H9 (cell line): ENCODE measurements at regions not wholly inside any gene's neighbourhood (a gene's known extent, or its start where the extent isn't known, plus 50 kb on each side); places are given as distances from the start of the nearest gene placed in this dataset.

ENCODE experiments used
- DNase-seq: peaks from one replicate; pipeline ENCODE4 v3.0.0-alpha.2; 2017
- H2AFZ ChIP-seq: one replicate; pipeline ENCODE4 v1.6.1; 2013; ENCODE audit warnings: mild to moderate bottlenecking, low read length, control low read depth, moderate library complexity
- H2AK5ac ChIP-seq: 2 replicates; pipeline ENCODE4 v1.6.1; 2013; ENCODE audit warnings: low read length, control low read depth, mixed read lengths; ENCODE audit not compliant: insufficient read length
- H2BK120ac ChIP-seq: one replicate; pipeline ENCODE4 v1.6.1; 2013; ENCODE audit warnings: low read depth, mild to moderate bottlenecking, low read length, control low read depth, inconsistent platforms; ENCODE audit not compliant: poor library complexity, severe bottlenecking
- H2BK12ac ChIP-seq: 2 replicates; pipeline ENCODE4 v1.6.1; 2013; ENCODE audit warnings: low read length, control low read depth, mixed read lengths, low read depth; ENCODE audit not compliant: insufficient read length
- H2BK15ac ChIP-seq: 2 replicates; pipeline ENCODE4 v1.6.1; 2013; ENCODE audit warnings: low read depth, low read length, control low read depth
- H2BK20ac ChIP-seq: one replicate; pipeline ENCODE4 v1.6.1; 2013; ENCODE audit warnings: low read depth, mild to moderate bottlenecking, low read length, control low read depth, inconsistent platforms; ENCODE audit not compliant: poor library complexity, severe bottlenecking
- H2BK5ac ChIP-seq: 2 replicates; pipeline ENCODE4 v1.6.1; 2013; ENCODE audit warnings: low read length, control low read depth, mixed read lengths; ENCODE audit not compliant: insufficient read length
- H3K14ac ChIP-seq: 2 replicates; pipeline ENCODE4 v1.6.1; 2013; ENCODE audit warnings: low read length, control low read depth; ENCODE audit not compliant: insufficient read depth
- H3K18ac ChIP-seq: 2 replicates; pipeline ENCODE4 v1.6.1; 2013; ENCODE audit warnings: low read depth, mild to moderate bottlenecking, mixed read lengths, low read length, control low read depth; ENCODE audit not compliant: insufficient read length
- H3K23ac ChIP-seq: 2 replicates; pipeline ENCODE4 v1.6.1; 2013; ENCODE audit warnings: low read length, control low read depth, mixed read lengths, low read depth; ENCODE audit not compliant: insufficient read length
- H3K23me2 ChIP-seq: 2 replicates; pipeline ENCODE4 v1.6.1; 2013; ENCODE audit warnings: low read depth, mild to moderate bottlenecking, mixed read lengths, low read length, control low read depth; ENCODE audit not compliant: insufficient read length, poor library complexity, severe bottlenecking
- H3K27ac ChIP-seq: 2 replicates; pipeline ENCODE4 v1.5.1; 2013; ENCODE audit warnings: low read length, control low read depth, mixed read lengths, low read depth; ENCODE audit not compliant: insufficient read length
- H3K27me3 ChIP-seq: 2 replicates; pipeline ENCODE4 v1.6.1; 2013; ENCODE audit warnings: low read length, control low read depth, inconsistent platforms; ENCODE audit not compliant: insufficient read depth
- H3K4ac ChIP-seq: 2 replicates; pipeline ENCODE4 v1.6.1; 2013; ENCODE audit warnings: low read depth, mild to moderate bottlenecking, control low read depth, inconsistent platforms, low read length, moderate library complexity
- H3K4me1 ChIP-seq: 2 replicates; pipeline ENCODE4 v1.6.1; 2013; ENCODE audit warnings: low read length, control low read depth, inconsistent platforms; ENCODE audit not compliant: insufficient read depth
- H3K4me2 ChIP-seq: 2 replicates; pipeline ENCODE4 v1.6.1; 2013; ENCODE audit warnings: low read length, control low read depth, mixed read lengths; ENCODE audit not compliant: insufficient read length, insufficient read depth
- H3K56ac ChIP-seq: 2 replicates; pipeline ENCODE4 v1.6.1; 2013; ENCODE audit warnings: low read depth, mild to moderate bottlenecking, mixed read lengths, low read length, control low read depth; ENCODE audit not compliant: insufficient read length
- H3K79me1 ChIP-seq: 2 replicates; pipeline ENCODE4 v1.6.1; 2013; ENCODE audit warnings: low read depth, mild to moderate bottlenecking, moderate library complexity, low read length, control low read depth, inconsistent platforms; ENCODE audit not compliant: insufficient read depth, poor library complexity, severe bottlenecking
- H3K79me2 ChIP-seq: 2 replicates; pipeline ENCODE4 v1.6.1; 2013; ENCODE audit warnings: low read length, control low read depth, inconsistent platforms; ENCODE audit not compliant: insufficient read depth
- H3K9ac ChIP-seq: 2 replicates; pipeline ENCODE4 v1.6.1; 2013; ENCODE audit warnings: low read length, control low read depth, mixed read lengths; ENCODE audit not compliant: insufficient read length; ENCODE audit errors: extremely low read depth
- H3K9me3 ChIP-seq: one replicate; pipeline ENCODE4 v1.6.1; 2013; ENCODE audit warnings: low read depth, low read length, inconsistent platforms; ENCODE audit not compliant: control insufficient read depth
- H3T11ph ChIP-seq: one replicate; pipeline ENCODE4 v1.6.1; 2013; ENCODE audit warnings: mild to moderate bottlenecking, low read length, control low read depth, inconsistent platforms
- H4K20me1 ChIP-seq: one replicate; pipeline ENCODE4 v1.6.1; 2013; ENCODE audit not compliant: control insufficient read depth, insufficient read length, insufficient read depth
- H4K5ac ChIP-seq: 2 replicates; pipeline ENCODE4 v1.6.1; 2013; ENCODE audit warnings: low read depth, mild to moderate bottlenecking, mixed read lengths, low read length, control low read depth; ENCODE audit not compliant: insufficient read length
- H4K8ac ChIP-seq: replicated peaks from 2 replicates; pipeline ENCODE4 v1.6.1; 2013; ENCODE audit warnings: low read length, control low read depth, mixed read lengths, low read depth; ENCODE audit not compliant: insufficient read length
- H4K91ac ChIP-seq: 2 replicates; pipeline ENCODE4 v1.6.1; 2013; ENCODE audit warnings: low read depth, mild to moderate bottlenecking, moderate library complexity, mixed read lengths, low read length, control low read depth; ENCODE audit not compliant: insufficient read length
- H3K27ac Mint-ChIP-seq, 3 experiments: 2 replicates in 2 of 3; 3 replicates in 1 of 3; pipeline ENCODE4 v1.8.0; 2020 to 2021; ENCODE audit warnings: mixed read lengths in 3 of 3, mild to moderate bottlenecking in 1 of 3, moderate library complexity in 1 of 3
- H3K27me3 Mint-ChIP-seq: 2 replicates; pipeline ENCODE4 v1.8.0; 2021; ENCODE audit warnings: low read depth, mild to moderate bottlenecking, moderate library complexity, mixed read lengths
- H3K36me3 Mint-ChIP-seq, 3 experiments: 2 replicates in 2 of 3; 3 replicates in 1 of 3; pipeline ENCODE4 v1.8.0; 2020 to 2021; ENCODE audit warnings: low read depth in 3 of 3, mixed read lengths in 3 of 3; ENCODE audit not compliant: insufficient read depth in 1 of 3
- H3K4me1 Mint-ChIP-seq, 2 experiments: 2 replicates each; pipeline ENCODE4 v1.8.0; 2020; ENCODE audit warnings: mixed read lengths in 2 of 2
- H3K4me3 Mint-ChIP-seq, 2 experiments: 2 replicates in 1 of 2; 3 replicates in 1 of 2; pipeline ENCODE4 v1.8.0; 2020 to 2021; ENCODE audit warnings: mild to moderate bottlenecking in 2 of 2, mixed read lengths in 2 of 2, moderate library complexity in 1 of 2
- H3K9me3 Mint-ChIP-seq, 2 experiments: 2 replicates in 1 of 2; 3 replicates in 1 of 2; pipeline ENCODE4 v1.8.0; 2020; ENCODE audit warnings: mild to moderate bottlenecking in 2 of 2, mixed read lengths in 2 of 2, moderate library complexity in 1 of 2
- CTCF ChIP-seq: fragments of 200-600 bp; sonication (generic); conservative IDR thresholded peaks from 3 replicates; pipeline ENCODE4 v1.8.0; 2021; ENCODE audit warnings: antibody characterized with exemption, mild to moderate bottlenecking
- WGBS: extraction: QIAGEN DNeasy Blood & Tissue Kit; methylation state at CpG from one replicate; pipeline ENCODE4 v1.1.7; 2013; ENCODE audit warnings: missing lambda C conversion rate, low lambda C conversion rate, mixed read lengths; ENCODE audit not compliant: insufficient read length; ENCODE audit errors: extremely low coverage; 5-methylcytosine and 5-hydroxymethylcytosine counted together

- Histone ChIP-seq H3K4me2 (no peak overlapping the region), H3K9ac (no peak overlapping the region), H2BK20ac (no peak overlapping the region), H3K79me2 (no peaks in the 10 kb centered on the region), H3K4ac (no peak overlapping the region), H2BK5ac (no peak overlapping the region), H3K27ac (no peak overlapping the region), H3K18ac (no peak overlapping the region), H3K4me1 (peaks cover 4% of the 10 kb centered on the region), H2AK5ac (no peak overlapping the region), H3T11ph (no peak overlapping the region), H3K9me3 (no peaks in the 10 kb centered on the region), H4K20me1 (no peaks in the 10 kb centered on the region), H2BK15ac (no peak overlapping the region), H4K91ac (no peak overlapping the region), H4K5ac (no peak overlapping the region), H3K23me2 (no peaks in the 10 kb centered on the region), H3K23ac (no peak overlapping the region), H2BK12ac (no peak overlapping the region), H4K8ac (no peak overlapping the region), H2AFZ (no peak overlapping the region), H2BK120ac (no peak overlapping the region), H3K14ac (no peak overlapping the region), H3K27me3 (no peaks in the 10 kb centered on the region), H3K79me1 (no peaks in the 10 kb centered on the region), H3K56ac (no peak overlapping the region)
- Mint-ChIP-seq H3K27ac (no peak overlapping the region; a peak in 1 of 7 replicates), H3K4me3 (no peak overlapping the region), H3K27me3 (peaks cover 2% of the 10 kb centered on the region), H3K4me1 (peaks cover 29 to 34% of the 10 kb centered on the region in 2 experiments), H3K9me3 (no peaks in the 10 kb centered on the region), H3K36me3 (no peaks in the 10 kb centered on the region; a peak in 1 of 7 replicates)
- peak; percentile 57 for DNase-seq
- no CpG with 5 or more reads among the region's 6 CpGs for WGBS
- TF ChIP-seq CTCF = peak; percentile 99
These were observed 198.9 kb downstream of the REEP3 start for GRCh38 chr10:63720072-63720537.
